ENCODE measurements at regions not wholly inside any gene's neighbourhood (a gene's known extent, or its start where the extent isn't known, plus 50 kb on each side); places are given as distances from the start of the nearest gene placed in this dataset.
"Not testable (repeated sequence)": the region's sequence is repeated elsewhere in the genome, so short reads cannot be mapped to it uniquely, and the experiment has no call there.

- intact Hi-C loops (cut with micrococcal nuclease; ENCODE audit: unreplicated experiment); H3K36me3 Mint-ChIP-seq (ENCODE audit: insufficient read depth, unreplicated experiment); BruUV-seq (replicated peaks); DNase-seq; H3K27ac Mint-ChIP-seq (ENCODE audit: unreplicated experiment); H3K9me3 Mint-ChIP-seq (ENCODE audit: low read depth, unreplicated experiment); H3K4me3 Mint-ChIP-seq (ENCODE audit: low read depth, unreplicated experiment); H3K4me1 Mint-ChIP-seq (ENCODE audit: low read depth, unreplicated experiment): not testable (repeated sequence)
- peaks cover 21% of the 10 kb centered on the region for H3K27me3 Mint-ChIP-seq (ENCODE audit: unreplicated experiment)
- CTCF ChIA-PET: interaction anchor here (0.6 kb wide), 1 partner anchor 53 kb away, joined by 4 read pairs; no protein-coding TSS in a partner anchor
These were observed 185.9 kb upstream of the ZNF644 start for GRCh38 chr1:91207691-91208090.

DNA sequence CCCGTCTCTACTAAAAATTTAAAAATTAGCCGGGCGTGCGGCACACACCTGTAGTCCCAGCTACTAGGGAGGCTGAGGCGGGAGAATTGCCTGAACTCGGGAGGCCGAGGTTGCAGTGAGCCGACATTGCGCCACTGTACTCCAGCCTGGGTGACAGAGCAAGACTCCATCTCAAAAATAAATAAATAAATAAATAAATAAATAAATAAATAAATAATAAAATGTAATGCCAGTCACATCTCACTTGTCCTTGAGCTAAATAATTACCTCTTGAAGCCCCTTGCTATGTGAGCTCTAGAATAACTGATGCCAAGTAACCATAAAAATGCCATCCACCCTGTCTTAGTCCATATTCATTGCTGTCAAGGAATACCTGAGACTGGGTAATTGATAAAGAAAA lies 182.3 kb upstream of the ZNF644 start:
- CTCF ChIA-PET; H3K9me3 Mint-ChIP-seq (ENCODE audit: low read depth, unreplicated experiment); intact Hi-C loops (cut with micrococcal nuclease; ENCODE audit: unreplicated experiment); H3K4me1 Mint-ChIP-seq (ENCODE audit: low read depth, unreplicated experiment); DNase-seq; H3K4me3 Mint-ChIP-seq (ENCODE audit: low read depth, unreplicated experiment); BruUV-seq (replicated peaks); H3K27ac Mint-ChIP-seq (ENCODE audit: unreplicated experiment); H3K36me3 Mint-ChIP-seq (ENCODE audit: insufficient read depth, unreplicated experiment): not testable (repeated sequence)
- peaks cover 16% of the 10 kb centered on the region for H3K27me3 Mint-ChIP-seq (ENCODE audit: unreplicated experiment)

DNA sequence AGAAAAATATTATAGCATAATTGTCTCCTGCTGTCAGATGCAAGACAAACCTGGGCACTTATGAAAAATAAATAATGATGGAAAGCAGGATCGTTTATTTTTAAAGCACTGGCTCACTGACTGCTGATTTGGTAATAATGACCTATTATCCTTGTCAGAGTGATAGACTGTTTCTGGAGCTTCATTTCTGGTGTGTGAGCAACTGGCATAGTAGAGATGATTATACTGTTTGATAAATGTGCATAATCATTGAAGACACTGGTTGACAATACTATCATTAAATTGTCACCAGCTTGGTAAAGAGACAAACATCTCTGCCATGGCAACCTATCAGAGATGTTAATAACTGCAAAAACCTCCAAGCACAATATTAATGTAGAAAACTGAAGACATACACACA lies 179.9 kb upstream of the ZNF644 start:
- H3K4me1 Mint-ChIP-seq (ENCODE audit: low read depth, unreplicated experiment): no peaks in the 10 kb centered on the region
- BruUV-seq (replicated peaks): no TSS peak
- H3K36me3 Mint-ChIP-seq (ENCODE audit: insufficient read depth, unreplicated experiment): no peaks in the 10 kb centered on the region
- DNase-seq: no peak
- TF ChIP-seq, protein P1, sequence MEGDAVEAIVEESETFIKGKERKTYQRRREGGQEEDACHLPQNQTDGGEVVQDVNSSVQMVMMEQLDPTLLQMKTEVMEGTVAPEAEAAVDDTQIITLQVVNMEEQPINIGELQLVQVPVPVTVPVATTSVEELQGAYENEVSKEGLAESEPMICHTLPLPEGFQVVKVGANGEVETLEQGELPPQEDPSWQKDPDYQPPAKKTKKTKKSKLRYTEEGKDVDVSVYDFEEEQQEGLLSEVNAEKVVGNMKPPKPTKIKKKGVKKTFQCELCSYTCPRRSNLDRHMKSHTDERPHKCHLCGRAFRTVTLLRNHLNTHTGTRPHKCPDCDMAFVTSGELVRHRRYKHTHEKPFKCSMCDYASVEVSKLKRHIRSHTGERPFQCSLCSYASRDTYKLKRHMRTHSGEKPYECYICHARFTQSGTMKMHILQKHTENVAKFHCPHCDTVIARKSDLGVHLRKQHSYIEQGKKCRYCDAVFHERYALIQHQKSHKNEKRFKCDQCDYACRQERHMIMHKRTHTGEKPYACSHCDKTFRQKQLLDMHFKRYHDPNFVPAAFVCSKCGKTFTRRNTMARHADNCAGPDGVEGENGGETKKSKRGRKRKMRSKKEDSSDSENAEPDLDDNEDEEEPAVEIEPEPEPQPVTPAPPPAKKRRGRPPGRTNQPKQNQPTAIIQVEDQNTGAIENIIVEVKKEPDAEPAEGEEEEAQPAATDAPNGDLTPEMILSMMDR (IDR thresholded peaks at IDR 0.05; ENCODE audit: unreplicated experiment): no peak
- peaks cover 2% of the 10 kb centered on the region for H3K9me3 Mint-ChIP-seq (ENCODE audit: low read depth, unreplicated experiment)
- intact Hi-C loops (cut with micrococcal nuclease; ENCODE audit: unreplicated experiment): no loop called here
- CTCF ChIA-PET: no interaction called here
- H3K27ac Mint-ChIP-seq (ENCODE audit: unreplicated experiment): no peak overlapping the region
- no peak overlapping the region for H3K4me3 Mint-ChIP-seq (ENCODE audit: low read depth, unreplicated experiment)
- peaks cover 28% of the 10 kb centered on the region for H3K27me3 Mint-ChIP-seq (ENCODE audit: unreplicated experiment)

DNA sequence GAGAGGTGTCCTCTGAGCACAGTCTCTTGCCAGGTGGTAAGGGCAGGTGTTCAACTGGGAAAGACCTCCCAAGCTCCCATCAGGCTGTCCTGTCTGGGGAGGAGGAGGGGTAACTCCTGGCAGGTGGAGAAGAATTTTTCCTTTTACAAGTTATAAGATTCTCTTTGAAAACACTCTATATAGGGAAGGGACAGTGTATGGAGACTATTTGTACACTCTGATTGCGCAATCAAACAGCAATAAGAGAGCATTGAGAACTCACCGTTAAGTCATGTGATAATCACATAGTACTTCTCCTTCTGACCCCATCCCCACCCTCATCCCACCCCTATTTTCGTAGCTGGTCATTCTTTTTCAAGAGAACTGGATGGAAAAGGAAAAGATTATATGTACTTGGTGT lies 179.3 kb upstream of the ZNF644 start:
- no peak overlapping the region for H3K27ac Mint-ChIP-seq (ENCODE audit: unreplicated experiment)
- no peaks in the 10 kb centered on the region for H3K36me3 Mint-ChIP-seq (ENCODE audit: insufficient read depth, unreplicated experiment)
- H3K4me3 Mint-ChIP-seq (ENCODE audit: low read depth, unreplicated experiment): no peak overlapping the region
- no TSS peak for BruUV-seq (replicated peaks)
- TF ChIP-seq, protein P1 (IDR thresholded peaks at IDR 0.05; ENCODE audit: unreplicated experiment): no peak
- no peaks in the 10 kb centered on the region for H3K4me1 Mint-ChIP-seq (ENCODE audit: low read depth, unreplicated experiment)
- H3K9me3 Mint-ChIP-seq (ENCODE audit: low read depth, unreplicated experiment): peaks cover 2% of the 10 kb centered on the region
- CTCF ChIA-PET: no interaction called here
- intact Hi-C loops (cut with micrococcal nuclease; ENCODE audit: unreplicated experiment): no loop called here
- no peak for DNase-seq
- H3K27me3 Mint-ChIP-seq (ENCODE audit: unreplicated experiment): peaks cover 28% of the 10 kb centered on the region

DNA sequence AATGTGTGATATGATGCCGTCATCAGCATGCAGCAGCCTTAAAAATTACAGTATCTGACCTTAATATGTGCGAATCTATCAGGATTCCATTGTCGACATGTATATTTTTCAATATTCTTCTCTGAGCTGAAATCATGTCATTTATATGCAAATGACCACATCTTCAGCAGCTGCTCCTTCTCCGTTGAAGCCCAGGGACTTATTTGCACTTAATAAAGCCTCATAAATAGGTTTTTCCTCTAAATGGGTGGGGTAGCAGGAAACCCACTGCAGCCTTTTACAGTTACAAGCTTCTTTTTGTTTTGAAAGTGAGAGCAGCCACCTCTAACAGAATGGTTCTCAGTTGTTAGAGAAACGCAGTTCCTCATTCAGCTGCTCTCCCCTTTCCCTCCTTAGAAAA lies 178.8 kb upstream of the ZNF644 start:
- Mint-ChIP-seq H3K9me3 (ENCODE audit: low read depth, unreplicated experiment) (peaks cover 2% of the 10 kb centered on the region), H3K4me1 (ENCODE audit: low read depth, unreplicated experiment) (no peaks in the 10 kb centered on the region), H3K27ac (ENCODE audit: unreplicated experiment) (no peak overlapping the region), H3K4me3 (ENCODE audit: low read depth, unreplicated experiment) (no peak overlapping the region), H3K27me3 (ENCODE audit: unreplicated experiment) (peaks cover 28% of the 10 kb centered on the region), H3K36me3 (ENCODE audit: insufficient read depth, unreplicated experiment) (no peaks in the 10 kb centered on the region)
- no TSS peak for BruUV-seq (replicated peaks)
- CTCF ChIA-PET: interaction anchor here (0.7 kb wide), 1 partner anchor 376 kb away, joined by 3 read pairs; no protein-coding TSS in a partner anchor
- TF ChIP-seq, protein P1 (IDR thresholded peaks at IDR 0.05; ENCODE audit: unreplicated experiment): no peak
- intact Hi-C loops (cut with micrococcal nuclease; ENCODE audit: unreplicated experiment): no loop called here
- no peak for DNase-seq

All from Calu3 (cell line).